Head of caudate nucleus (tissue), 42 donors: ENCODE measurements at regions not wholly inside any gene's neighbourhood (a gene's known extent, or its start where the extent isn't known, plus 50 kb on each side); places are given as distances from the start of the nearest gene placed in this dataset.
"Not testable (repeated sequence)": the region's sequence is repeated elsewhere in the genome, so short reads cannot be mapped to it uniquely, and the experiment has no call there.

Experiments used
- DNase-seq, 42 donors: peaks; one replicate each; pipeline versions ENCODE4 v3.0.0 to v3.0.0-alpha.2; 2020 to 2021; ENCODE audit warnings: mixed read lengths in 7 of 42
- intact Hi-C: fragments of 100-400 bp; cut with DNase I; formaldehyde crosslinking; loops from one replicate; pipeline ENCODE4 v1.15.0; 2022

DNA sequence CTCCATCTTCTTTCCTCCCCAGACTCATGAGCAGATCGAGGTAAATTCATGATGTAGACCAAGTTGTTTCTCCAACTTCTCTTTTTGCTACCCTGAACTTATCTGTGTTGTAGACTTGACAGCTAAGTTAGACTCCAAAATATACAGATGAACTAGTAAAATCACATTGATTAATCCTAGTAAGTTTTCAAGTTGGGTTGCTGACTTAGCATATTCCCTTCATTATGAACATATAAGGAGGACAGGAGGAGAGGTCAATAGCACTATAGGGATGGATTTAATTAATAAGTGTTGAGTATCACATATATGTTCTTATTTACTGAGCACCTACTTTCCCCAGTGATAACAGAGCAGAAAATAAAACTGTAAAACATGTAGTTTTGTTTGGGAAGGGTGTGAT lies 227.3 kb downstream of the TINAG start:
- no peak for DNase-seq
- intact Hi-C loops: no loop called here

DNA sequence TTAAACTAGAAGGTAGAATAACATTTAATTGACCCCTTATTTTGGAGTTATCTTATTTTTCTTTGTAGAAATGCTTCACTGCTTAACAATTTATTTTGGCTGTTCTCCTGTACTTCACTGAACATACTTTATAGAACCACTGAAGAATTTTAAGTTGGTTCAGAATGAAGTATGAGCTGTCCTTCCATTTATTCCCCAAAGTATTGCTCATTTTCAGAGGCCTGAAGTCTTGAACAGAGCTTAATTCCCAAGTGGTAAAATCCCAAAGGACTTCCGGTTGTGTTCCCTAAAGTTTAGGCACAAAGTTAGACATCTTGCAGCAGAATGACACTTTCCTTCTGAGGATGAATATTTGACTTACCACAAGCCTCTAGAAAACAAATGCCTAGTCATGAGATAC lies 233.3 kb downstream of the TINAG start:
- intact Hi-C loops: no loop called here
- no peak for DNase-seq

DNA sequence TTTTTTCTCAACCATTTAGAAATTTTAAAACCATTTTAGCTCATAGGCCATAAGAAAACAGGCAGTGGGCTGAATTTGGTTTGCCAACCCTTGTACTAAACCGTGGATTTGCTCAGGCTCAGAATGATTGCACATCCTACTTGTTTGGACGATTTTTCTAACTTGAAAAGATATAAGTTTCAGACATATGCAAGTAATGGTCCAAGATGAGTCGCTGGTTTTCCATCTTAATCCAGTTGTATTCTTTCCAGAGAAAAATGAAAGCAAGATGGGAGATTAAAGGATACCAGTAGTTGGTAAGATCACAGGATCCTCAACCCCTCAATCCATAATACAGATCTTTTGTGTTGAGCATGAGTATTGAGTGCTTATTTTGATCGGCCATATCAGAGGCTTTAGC lies 250.9 kb downstream of the TINAG start:
- intact Hi-C loops: no loop called here
- DNase-seq: no peak

DNA sequence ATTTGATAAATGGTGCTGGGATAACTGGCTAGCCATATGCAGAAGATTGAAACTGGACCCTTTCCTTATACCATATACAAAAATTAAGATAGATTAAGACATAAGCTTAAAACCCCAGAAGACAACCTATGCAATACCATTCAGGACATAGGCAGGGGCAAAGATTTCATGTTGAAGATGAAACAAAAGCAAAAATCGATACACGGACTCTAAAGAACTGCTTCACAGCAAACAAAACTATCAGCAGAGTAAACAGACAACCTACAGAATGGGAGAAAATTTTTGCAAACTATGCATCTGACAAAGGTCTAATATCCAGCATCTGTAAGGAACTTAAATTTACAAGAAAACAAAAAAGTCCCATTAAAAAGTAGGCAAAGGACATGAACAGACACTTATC lies 255.9 kb downstream of the TINAG start:
- intact Hi-C loops, DNase-seq: not testable (repeated sequence)

DNA sequence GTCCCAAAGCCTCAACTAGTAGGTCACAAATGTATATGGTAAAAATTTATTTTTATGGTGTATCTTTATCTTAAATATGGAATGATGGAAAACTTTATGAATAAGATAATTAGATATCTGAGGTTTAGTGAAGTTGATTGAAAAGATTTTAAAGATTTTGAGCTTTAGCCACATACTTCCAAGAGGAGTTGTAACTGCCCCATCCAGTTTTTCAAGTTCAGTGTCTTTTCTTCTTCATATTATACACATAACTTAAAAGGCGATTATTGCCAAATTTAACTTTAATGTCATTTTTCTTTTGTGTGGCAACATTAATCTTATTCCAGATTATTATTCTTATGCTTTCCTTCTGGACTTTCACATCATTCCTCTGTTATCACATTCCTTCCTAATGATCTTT lies 266.4 kb downstream of the TINAG start:
- no peak for DNase-seq
- intact Hi-C loops: no loop called here

DNA sequence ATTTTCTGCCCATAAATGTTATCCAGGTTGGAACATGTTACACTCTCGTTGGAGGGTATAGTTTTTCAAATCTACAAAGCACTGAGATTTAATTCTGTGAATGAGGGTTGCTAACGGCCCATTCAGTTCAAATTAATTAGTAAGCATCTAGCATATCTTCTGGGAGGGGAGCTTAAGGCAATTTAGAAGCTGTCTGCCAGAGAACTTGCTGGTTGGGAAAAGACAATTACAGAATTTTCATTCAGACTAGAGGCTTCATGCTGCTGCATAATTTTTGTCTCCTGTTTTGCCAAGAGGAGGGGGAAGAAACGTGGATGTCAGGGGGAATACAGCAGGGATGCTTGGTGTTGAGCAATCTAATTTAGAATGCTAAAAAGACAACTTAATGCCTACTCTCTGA lies 268.3 kb upstream of the FAM83B start:
- intact Hi-C loops: no loop called here
- DNase-seq: no peak

DNA sequence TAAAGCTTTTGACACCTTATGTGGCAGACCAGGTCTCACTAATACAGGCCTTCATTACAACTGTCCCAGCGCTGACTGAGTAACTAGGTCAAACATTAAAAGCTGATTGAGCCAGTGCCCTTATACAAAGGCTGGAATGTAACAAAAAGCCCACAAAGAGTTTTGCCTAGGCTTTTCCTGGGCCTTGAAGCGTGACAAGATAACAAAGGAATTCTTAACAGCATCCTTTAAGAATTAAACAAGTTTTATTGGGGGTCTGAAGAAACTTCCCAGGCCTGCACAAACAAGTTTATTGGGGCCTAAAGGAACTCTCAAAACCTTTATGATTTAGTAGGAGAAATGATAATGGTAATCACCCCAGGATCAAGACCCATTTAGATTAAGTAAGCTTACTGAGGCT lies 267.6 kb upstream of the FAM83B start:
- intact Hi-C loops: no loop called here
- no peak for DNase-seq

DNA sequence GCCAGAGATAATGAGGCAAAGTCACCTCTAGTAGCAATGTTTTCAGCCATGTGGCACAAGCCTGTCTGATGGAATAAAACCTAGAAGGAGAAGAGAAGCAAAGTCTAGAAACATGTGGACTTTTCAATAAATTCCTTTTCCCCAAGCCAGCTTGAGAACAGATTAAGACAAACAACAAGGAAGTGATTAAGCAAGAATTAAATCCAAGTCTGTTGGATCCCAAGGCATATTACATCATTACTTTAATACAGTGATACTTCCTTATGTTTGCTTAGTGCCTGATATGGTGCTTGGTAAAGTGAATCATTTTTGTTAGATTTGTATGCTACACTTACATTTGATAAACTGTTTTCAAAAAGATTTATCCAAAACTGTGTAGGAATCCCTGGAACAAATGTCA lies 260.3 kb upstream of the FAM83B start:
- DNase-seq: no peak
- intact Hi-C loops: no loop called here

DNA sequence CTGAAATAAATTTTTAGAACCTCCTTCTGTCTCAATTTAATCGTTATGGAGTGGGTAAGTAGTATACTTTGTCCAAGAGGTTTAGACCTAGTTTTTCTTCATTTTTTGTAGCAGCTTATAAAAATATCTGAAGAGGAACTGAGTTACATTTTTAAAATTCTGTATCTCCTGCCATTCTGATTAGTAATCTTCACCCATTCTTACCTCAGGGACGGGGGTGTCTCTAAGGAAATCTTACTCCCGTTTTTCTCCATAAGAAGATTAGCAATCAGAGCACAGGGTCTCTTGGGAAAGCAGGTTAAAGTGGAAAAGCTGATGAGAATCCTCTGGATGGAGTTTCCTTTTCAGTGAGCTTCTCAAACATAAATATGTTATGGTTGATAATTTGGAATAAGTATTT lies 259.3 kb upstream of the FAM83B start:
- no peak for DNase-seq
- intact Hi-C loops: no loop called here

DNA sequence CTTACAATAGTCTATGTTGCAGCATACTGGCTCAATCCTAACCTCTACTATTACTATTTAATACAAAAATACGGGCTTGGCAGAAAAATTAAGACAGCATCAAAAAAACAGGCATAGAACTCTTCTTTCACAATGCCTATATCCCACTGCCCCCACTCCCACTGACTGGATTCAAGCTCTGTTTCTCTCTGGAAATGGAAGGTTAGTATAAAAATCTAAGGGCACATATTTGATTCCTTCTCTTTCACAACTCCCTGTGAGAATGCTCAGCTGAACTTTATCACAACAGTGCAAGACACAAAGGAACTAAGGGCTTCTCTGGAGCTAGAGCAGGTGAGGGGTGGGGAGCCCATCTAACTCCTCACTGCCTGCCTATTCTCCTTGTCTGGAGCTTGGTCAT lies 258.4 kb upstream of the FAM83B start:
- intact Hi-C loops: no loop called here

DNA sequence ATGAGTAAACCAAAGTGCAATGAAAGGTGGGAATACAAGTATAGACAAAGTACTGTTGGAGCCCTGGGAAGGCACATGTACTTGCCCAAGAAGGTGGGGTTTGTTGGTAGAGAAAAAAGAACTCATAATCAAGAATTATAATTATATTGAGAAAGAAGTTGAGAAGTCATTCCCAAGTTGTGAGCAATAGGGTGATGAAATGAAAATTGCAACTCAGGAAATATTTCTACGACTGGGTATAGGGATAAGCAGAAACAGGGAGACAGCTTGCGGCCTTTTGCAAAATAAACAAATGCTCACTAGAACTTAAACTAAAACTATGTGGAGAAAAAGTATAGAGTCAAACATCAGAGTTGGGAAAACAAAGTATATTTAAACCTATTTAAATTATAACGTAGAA lies 250.7 kb upstream of the FAM83B start:
- no peak for DNase-seq
- intact Hi-C loops: no loop called here

More for the DNA sequence above, 258.4 kb upstream of the FAM83B start:
- DNase-seq: no peak

DNA sequence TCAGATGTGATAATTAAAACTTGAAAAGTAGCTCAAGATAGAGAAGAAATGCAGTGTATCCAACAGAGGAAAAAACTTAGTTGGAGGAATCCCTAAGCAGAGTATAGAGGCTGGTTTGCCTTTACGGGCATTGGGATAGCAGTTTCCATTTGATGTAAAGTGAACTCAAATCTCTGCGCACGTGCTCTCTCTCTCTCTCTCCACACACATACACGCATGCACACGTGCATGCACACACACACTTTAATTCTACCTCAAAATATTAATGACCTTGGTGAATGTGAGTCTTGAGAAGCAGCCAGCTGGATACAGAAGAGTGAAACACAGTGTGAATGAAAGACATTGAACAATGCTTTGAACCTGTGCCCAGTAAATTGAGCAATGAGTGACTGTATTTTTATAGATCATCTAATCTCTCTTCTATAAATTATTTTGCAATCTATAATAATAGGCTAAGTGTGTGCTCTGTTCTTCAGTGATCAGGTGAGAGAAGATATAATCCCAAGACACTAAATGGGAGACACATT lies 247.7 kb upstream of the FAM83B start:
- intact Hi-C loops: no loop called here
- no peak for DNase-seq

DNA sequence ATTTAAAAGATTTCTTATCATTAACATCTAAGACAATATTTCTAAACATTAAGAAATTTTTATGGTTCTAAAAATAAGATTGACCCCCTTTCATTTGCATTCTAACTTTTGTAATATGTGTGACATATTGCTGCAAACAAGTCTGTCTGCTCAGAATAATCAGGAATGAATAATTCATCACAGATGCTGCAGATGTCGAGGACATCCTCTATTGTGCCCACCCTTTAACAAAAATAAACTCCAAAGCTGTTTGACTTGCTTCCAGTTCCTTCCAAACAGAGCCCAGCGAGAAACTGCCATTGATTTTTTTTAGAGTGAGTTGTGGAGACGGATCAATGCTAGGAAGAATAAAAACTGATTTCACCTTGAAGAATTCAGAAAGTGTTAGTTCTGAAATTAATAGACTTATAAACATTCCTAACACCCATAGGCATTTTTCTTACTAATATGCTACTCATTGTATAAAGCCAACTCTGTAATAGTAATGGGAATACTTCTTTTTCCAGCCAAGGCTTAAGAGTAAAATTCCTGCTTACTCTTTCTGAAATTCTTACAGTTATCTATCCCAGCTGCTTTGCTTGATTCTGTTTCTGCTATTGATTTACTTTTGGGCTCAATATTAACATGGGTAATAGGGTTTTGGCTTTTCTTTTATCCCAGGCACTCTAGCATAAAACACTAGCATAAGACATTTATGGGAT lies 244.8 kb upstream of the FAM83B start:
- DNase-seq: no peak

DNA sequence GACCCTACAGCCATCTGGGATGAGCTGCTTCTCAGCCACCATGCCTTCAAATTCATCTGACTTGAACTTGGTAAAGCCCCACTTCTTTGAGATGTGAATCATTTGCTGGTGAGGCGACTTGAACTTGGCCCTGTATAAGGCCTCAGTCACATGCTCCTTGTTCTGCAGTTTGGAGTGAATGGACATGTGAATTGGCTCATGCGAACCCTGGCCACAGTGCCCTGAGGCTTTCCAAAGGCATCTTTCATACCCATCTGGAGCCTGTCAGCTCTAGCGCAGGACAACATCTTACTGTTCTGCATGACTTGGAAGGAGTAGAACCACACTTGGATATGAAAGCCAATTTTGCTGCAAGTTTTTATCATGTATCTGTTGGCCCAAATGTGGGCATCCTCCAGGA lies 244.0 kb upstream of the FAM83B start:
- intact Hi-C loops: no loop called here
- DNase-seq: no peak

More for the DNA sequence above, 244.8 kb upstream of the FAM83B start:
- intact Hi-C loops: no loop called here

DNA sequence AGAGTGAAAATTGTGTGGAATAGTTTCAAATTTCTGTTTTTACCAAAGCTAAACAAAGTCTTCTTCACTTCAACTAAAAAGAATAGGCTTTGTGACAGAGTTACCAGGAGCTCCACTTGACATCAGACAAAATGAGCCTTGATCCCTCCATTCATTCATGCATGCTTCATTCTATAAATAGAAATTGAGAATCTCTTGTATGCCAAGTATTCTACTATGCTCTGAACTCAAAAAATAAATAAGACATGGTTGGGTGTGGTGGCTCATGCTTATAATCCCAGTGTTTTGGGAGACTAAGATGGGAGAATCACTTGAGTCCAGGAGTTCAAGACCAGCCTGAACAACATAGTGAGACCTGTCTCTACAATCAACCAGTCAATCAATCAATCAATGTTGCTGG lies 236.6 kb upstream of the FAM83B start:
- intact Hi-C loops: no loop called here
- DNase-seq: no peak

DNA sequence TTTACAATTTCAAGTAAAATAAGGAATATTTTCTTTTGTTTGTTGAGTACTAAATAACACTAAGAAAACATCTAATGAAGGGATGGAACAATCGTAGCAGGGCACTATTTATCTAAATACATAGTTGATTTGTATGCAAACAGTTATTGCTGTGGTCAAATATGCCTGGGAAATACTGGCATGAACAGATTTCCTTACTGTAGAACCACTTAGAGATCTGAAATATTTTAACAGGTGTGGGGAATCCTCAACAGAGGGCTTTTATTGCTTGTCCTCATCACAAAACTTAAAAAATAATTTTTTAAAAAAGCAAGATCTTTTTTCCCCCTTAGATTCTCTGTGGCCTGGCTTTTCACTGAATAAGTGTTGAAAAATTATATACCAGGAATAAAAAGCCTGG lies 233.0 kb upstream of the FAM83B start:
- intact Hi-C loops: no loop called here

DNA sequence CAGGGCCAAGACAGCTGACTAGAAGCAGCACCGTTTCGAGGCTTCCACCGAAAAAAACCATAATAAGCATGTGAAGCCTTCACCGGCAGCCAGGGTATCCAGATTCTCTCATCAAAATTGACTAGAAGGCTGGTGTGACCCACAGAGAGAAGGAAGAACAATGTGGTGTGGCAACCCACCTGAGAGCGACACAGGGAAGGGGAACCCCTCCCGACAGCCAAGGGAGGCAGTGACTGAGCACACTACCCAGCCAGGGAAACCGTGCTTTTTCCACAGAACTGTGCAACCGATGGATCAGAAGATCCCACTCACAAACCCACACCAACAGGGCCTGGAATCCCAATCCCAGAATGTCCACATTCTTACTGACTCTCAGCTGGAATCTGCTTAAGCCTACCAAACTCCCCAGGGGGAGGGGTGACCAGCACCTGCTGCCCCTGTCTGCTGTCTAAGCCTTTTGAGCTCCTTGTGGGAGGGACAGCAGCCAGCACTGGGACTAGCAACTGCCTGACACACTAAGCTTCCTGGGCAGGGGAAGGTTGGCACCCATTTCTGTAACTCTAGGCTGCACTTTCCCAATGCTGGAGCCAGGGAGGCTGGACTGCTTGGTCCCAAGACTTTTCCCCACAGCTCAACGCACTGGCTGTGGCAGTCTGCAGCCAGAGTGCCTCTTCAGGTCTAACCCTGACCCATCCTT lies 231.9 kb upstream of the FAM83B start:
- DNase-seq: no peak
- intact Hi-C loops: no loop called here

More for the DNA sequence above, 233.0 kb upstream of the FAM83B start:
- DNase-seq: no peak

DNA sequence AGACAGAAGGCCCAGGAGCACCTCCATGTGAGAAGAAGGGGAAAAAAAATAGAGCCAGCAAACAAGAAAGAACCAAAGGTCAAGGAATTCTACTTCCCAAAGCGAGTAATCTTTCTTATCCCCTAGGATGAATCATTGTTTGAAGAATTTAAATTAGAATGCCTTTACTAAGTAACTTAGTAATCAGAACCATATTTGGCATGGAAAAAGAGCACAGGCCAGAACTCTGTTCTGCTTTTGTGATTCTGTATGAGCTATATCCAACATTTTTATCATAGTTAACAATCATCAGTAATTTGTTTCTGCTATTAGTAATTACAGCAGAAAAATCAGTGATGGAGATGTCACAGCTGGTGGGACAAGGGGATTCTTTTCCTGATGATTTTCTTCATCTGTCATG lies 228.8 kb upstream of the FAM83B start:
- intact Hi-C loops: no loop called here
- DNase-seq: no peak

DNA sequence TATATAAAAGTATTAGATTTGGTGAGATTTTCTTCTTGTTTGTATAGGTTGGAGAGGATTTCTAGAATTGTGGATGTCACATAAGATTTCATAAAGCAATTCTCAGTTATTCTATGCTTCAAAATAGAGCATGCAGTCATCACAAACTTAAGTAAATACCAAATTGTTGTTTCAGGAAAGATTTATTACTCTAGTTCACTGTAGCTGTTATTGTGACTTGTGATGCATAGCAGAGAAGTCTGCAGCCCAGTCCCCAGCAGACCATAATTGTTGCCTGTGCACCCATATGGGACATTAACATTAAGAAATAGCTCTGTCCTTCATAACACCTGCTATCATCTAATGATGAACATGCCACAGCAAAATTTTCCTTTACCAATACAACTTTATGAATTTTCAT lies 228.0 kb upstream of the FAM83B start:
- intact Hi-C loops: no loop called here
- DNase-seq: no peak

DNA sequence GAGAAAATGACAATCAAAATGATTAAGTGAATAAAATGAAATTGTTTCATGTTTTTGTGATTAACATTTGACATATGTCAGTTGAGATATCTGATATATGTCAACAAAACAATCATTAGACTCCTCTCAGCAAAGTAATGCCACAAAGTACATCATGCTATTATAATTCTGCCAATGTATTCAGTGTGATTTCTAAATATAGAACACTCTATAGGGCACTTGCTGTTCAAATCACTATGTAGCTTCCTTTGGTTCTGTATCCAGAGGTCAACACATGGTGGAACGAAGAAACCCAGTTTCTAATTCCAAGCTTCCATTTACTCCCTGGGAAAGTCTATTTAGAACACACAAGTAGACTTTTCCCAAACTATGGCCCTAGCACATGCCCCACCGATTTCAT lies 227.5 kb upstream of the FAM83B start:
- intact Hi-C loops: no loop called here
- no peak for DNase-seq

DNA sequence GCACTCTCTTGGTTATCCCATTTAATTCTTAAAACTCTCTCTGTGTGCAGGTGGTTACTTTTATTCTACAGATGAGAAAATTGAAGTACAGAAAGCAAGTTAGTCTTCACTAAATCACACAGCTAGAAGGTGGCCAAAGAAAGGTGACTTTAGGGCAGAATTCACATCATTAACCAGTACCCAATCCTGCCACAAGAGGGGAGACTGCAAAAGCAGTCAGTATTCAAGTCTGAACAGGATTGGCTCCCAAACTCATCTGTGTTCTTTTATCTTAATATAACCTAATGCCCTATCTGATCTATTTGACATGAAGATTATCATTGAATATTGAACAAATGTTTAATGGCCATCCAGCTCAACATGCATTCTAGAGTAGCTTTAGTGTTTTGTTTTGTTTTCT lies 225.3 kb upstream of the FAM83B start:
- DNase-seq: no peak

More for the DNA sequence above, 225.3 kb upstream of the FAM83B start:
- intact Hi-C loops: no loop called here
